SHP77 (cell line): ENCODE measurements at regions not wholly inside any gene's neighbourhood (a gene's known extent, or its start where the extent isn't known, plus 50 kb on each side); places are given as distances from the start of the nearest gene placed in this dataset.

Experiments used
- DNase-seq, 2 experiments: peaks; one replicate each; lab custom pipeline; 2025; lab: John Stamatoyannopoulos, UW

DNA sequence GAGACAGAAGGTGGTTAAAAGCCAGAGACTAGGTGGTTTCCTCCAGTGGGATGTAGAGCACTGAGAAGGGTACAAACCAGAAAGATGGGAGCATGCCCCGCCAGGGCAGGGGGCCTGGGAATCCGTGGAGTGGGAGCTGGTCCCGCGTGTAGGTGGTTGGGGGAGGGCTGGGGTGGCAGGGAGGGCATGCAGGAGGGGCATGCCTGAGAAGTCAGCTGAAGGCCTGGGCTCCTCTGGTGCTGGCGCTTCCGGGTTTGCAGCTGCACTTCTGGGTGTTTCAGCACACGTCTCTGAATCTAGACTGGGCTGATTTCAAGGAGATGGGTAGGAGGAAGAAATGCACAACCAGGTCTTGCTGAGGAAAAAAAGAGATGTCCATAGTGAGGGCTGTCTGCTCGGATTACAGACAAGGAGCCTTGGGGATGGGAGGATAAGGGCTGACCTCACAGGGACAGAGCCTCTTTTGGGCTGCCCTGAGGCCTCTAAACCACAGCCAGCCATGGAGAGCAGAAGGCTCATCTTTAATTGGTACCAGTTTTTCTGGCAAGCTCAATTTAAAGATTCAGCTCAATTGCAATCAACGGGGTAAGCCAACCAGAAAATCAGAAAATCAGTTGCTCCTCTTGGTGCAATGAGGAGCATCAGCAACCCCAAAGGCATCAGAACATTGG, 151.9 kb downstream of the FAM43A start:
- DNase-seq, result no peak

- DNase-seq, result no peak
Observed at GRCh38 chr3:194838236-194838635, 152.6 kb downstream of the FAM43A start.

GRCh38 chr3:194840661-194841514, 155.2 kb downstream of the FAM43A start:
- DNase-seq, result no peak

DNA sequence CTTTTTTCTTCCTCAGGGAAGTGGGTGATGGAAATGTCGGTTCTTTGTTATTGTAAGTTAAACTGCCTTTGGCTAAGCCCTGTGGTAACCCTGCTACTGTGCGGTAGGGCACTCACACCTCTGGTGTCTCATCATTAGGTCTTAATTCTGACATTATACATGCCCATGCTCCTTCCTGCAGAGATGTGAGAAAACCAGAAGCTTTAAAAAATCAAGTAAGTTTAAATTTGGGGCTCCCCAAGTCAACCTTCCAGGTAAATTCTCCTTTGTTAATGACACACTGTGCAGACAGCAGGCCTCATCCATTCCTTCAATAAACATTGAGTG, 155.8 kb downstream of the FAM43A start:
- DNase-seq, result no peak

DNA sequence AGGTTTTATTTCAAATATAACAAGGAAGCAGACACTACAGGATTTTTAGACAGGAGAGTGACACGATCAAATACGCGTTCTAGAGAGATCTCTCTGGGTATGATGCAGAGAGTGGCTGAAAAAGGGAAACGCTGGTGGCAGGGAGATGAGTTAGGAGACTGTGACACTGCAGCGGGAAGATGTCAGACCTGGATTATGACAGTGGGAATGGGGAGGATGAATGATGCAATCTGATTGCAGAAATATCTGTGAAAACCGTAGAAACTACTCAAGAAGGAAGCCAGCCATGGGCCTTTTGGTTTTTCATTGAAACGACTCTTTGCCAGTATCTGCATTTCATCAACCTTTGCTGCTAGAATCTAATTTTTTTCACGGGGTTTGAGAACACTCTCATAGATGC, 157.9 kb downstream of the FAM43A start:
- DNase-seq, result no peak

DNA sequence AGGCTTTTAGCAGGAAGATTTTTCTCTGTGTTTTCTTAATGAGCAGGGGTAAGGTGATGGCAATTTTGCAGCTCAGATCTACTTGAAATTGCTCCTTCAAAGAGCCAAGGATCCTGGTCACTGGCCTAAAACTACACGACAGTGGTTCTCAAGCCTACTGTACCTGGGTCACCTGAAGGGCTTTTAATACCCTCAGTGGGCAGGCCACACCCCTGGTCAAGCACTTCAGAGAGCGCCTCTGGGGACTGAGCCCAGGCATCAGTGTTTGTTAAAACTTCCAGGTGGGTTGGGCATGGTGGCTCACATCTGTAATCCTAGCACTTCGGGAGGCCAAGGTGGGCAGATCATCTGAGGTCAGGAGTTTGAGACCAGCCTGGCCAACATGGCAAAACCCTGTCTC, 158.4 kb downstream of the FAM43A start:
- DNase-seq, result no peak

GRCh38 chr3:194849166-194849875, 163.6 kb downstream of the FAM43A start:
- DNase-seq, result no peak

DNA sequence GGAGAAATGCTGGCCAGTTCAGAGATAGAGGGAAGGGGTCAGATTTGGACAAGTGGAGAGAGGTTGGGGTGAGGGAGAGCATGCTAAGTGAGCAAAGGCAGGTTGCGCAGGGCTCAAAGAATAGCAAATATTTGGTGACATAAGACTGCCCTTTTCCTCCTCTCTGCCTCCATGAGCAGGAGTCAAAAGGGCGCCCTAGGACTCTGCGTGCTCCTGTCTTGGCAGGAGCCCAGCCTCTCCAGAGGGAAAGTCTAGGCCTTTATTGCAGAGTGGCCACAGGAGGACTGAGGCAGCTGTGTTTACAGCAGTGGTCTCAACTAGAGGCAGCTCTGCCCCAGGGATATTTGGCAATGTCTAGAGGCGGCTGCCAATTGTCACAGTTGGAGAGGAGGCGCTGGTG, 165.6 kb downstream of the FAM43A start:
- DNase-seq, result peak; percentile 24 to 29

DNA sequence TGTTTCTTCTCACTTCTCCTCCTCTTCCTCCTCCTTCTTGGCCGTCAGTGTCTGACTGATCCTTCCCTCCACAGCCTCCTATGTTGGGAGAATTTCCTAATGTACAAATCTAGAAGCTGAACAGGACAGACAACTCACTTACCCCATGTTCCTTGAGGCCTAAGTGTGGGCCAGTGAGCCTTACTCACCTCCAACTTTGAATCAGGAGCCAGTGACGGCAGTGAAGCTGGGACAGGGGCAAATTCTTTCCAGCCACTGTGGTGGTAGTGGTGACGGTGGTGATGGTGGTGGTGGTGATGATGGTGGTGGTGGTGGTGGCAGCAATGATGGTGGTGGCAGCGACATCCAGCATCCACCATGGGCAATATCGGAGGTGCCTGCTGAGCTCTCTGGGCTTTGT, 166.3 kb downstream of the FAM43A start:
- DNase-seq, result no peak

- DNase-seq, result no peak
Observed at GRCh38 chr3:194852345-194852744, 166.7 kb downstream of the FAM43A start.

- no peak for DNase-seq
Observed at GRCh38 chr3:194852831-194853508, 167.3 kb downstream of the FAM43A start.

GRCh38 chr3:194854206-194854605, 168.5 kb downstream of the FAM43A start:
- DNase-seq, result no peak

DNA sequence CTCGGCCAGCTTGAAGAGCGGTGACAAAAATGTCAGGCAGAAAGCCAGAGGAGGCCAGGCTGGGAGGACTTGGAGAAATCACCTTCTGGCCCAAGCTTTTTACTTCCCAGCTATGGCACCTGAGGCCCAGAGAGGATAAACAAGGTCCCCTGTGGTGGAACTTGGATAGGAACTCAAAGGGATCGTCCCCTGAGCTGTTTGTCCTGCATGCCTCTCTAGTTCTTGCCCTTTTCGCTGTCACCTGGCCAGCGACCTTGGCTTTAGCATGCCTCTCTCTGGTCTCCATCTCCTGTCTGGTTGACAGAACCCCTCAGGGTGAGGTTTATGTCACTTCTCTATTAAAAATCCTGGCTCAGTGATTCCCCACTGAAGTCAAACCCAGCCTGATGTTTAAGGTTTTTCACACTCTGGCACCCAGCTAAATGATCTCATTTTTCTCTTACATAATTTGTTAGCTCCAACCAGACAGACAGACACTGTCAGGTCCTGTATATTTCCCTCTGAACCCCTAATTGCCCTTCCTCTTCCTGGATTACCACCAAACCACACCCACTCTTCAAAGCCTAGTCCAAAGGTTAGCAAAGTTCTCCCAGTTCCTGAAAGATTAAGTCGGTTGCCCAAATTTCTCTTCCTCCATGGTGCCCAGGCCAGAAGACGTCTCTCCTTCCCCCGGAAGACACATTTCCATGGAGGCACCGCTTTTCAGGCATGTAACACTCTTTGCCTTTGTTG, 169.1 kb downstream of the FAM43A start:
- DNase-seq, result no peak

DNA sequence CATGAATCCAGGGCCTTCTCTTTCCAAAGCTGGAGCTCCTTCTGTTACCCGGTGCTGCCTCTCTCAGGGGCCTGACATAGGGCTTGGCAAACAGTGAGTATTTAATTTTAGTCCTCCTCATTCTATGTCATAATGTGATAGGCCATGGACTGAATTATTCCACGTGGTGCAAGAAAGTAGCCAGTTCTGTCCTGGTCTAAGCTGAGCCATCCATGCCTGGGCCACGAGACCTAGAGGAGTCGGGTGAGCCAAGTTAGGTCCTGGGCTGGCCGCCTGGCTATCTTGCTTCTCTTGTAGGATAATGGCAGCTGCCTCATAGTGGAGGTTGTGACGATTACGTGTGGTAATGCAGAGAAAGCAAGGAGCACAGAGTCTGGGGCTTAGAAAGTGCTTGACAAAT, 170.6 kb downstream of the FAM43A start:
- DNase-seq, result no peak

- no peak for DNase-seq
Observed at GRCh38 chr3:194857469-194858113, 171.9 kb downstream of the FAM43A start.

DNA sequence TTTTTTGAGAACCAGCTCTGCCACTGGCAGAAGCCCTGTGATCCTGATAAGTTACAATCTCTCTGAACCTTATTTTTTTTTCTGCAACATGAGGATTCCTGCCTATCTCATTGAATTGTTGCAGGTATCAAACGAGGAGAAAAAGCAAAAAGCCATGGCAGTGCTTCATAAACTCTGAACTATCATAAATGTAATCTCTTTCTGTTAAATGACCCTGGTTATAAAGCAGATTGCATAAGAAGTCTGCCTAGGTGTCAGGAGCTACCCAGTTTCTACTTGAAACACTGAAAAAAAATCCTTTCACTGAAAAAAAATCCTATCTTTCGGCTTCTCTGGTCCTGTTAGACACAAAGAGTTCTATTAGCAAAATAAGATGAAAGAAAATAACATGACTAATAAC, 172.7 kb downstream of the FAM43A start:
- DNase-seq, result no peak

DNA sequence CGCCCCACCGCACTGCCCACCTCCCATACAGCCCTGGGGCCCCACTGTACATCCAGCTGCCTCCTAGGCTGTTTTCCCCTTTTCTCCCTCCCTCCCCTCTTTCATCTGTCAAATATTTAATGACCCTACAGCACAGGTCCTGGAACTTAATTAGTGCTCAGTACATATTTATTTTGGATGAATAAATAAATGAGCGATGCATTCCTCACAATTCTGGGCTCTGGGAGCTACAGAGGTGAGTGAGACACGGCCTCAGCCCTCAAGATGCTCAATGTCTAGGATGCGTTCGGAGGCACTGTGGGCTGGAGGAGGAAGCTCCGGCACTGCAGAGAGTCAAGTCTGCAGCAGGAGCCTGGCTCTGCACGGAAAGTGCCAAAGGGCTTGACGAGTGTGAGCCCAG, 175.0 kb downstream of the FAM43A start:
- no peak for DNase-seq

- no peak for DNase-seq
Observed at GRCh38 chr3:194861375-194861774, 175.7 kb downstream of the FAM43A start.

- DNase-seq, result no peak
Observed at GRCh38 chr3:194865061-194865460, 179.4 kb downstream of the FAM43A start.

DNA sequence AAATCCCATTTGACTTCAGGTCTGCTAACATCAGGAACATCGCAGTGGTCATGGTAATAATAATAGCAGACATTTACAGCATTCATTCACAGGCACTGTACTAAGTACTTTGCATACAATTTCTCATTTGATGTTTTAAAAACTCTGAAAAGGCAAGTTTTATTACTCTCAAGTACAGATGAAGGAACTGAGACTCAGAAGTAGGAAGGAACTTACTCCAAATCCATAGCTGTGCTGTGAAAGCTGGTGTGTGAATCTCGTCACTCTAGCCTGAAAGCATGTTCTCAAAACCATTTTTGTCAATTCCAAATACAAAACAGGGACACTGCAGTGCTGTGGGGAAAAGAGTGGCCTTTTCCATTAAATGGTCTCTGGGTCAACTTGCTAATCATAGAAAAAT, 179.9 kb downstream of the FAM43A start:
- no peak for DNase-seq

GRCh38 chr3:194866236-194866635, 180.6 kb downstream of the FAM43A start:
- DNase-seq, result no peak
